Lower lobe of right lung (tissue), 2 donors: ENCODE measurements at regions not wholly inside any gene's neighbourhood (a gene's known extent, or its start where the extent isn't known, plus 50 kb on each side); places are given as distances from the start of the nearest gene placed in this dataset.

Source experiments
- ATAC-seq, 2 donors: fragments of 200-7000 bp; cut with Tn5 transposase; one replicate each; pipeline ENCODE4 v1.9.1; 2020 to 2022; ENCODE audit warnings: mild to moderate bottlenecking in 2 of 2, moderate library complexity in 2 of 2
- DNase-seq: peaks from one replicate; pipeline ENCODE4 v3.0.0-alpha.2; 2020
- H3K27ac ChIP-seq: fragments of 200-600 bp; one replicate; pipeline ENCODE4 v1.8.0; 2022
- H3K27me3 ChIP-seq: fragments of 200-600 bp; one replicate; pipeline ENCODE4 v1.8.0; 2022; ENCODE audit warnings: low read depth
- H3K36me3 ChIP-seq: fragments of 200-600 bp; one replicate; pipeline ENCODE4 v1.8.0; 2022; ENCODE audit warnings: mild to moderate bottlenecking
- H3K4me1 ChIP-seq: fragments of 200-600 bp; one replicate; pipeline ENCODE4 v1.8.0; 2022
- H3K4me3 ChIP-seq: fragments of 200-600 bp; one replicate; pipeline ENCODE4 v1.8.0; 2022; ENCODE audit warnings: mild to moderate bottlenecking
- H3K9me3 ChIP-seq: fragments of 200-600 bp; one replicate; pipeline ENCODE4 v1.8.0; 2022
- intact Hi-C: fragments of 100-400 bp; cut with DNase I; formaldehyde crosslinking; loops from one replicate; pipeline ENCODE4 v1.11.0; 2022
- TF ChIP-seq, protein P1 (sequence below): fragments of 200-600 bp; IDR thresholded peaks from one replicate; pipeline ENCODE4 v1.8.0; 2022; ENCODE audit warnings: antibody characterized with exemption, mild to moderate bottlenecking
- donor health status: DM: no; HTN: yes; CAD: no; lungs with severe emphysema.

DNA sequence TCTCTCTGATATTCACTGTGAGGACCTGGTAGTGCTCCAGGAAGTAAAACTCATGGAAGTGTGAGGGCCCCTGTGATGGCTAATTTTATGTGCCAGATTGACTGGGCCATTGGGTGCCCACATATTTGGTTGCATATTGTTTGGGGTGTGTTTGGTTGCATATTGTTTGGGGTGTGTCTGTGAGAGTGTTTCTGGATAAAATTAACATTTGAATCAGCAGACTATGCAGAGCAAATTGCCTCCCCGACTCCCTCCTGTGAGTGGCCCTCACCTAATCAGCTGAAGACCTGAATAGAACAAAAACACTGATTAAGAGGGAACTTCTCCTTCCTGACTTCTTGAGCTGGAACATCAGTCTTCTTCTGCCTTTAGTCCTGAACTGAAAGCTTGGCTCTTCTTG, 173.3 kb upstream of the LINC00305 start:
- H3K27me3 ChIP-seq: no peaks in the 10 kb centered on the region
- H3K27ac ChIP-seq: no peak overlapping the region
- intact Hi-C loops: no loop called here
- no peaks in the 10 kb centered on the region for H3K36me3 ChIP-seq
- DNase-seq (no peak), ATAC-seq (no peak)
- no peak overlapping the region for H3K4me3 ChIP-seq
- no peaks in the 10 kb centered on the region for H3K4me1 ChIP-seq
- H3K9me3 ChIP-seq: no peaks in the 10 kb centered on the region
- TF ChIP-seq, protein P1, sequence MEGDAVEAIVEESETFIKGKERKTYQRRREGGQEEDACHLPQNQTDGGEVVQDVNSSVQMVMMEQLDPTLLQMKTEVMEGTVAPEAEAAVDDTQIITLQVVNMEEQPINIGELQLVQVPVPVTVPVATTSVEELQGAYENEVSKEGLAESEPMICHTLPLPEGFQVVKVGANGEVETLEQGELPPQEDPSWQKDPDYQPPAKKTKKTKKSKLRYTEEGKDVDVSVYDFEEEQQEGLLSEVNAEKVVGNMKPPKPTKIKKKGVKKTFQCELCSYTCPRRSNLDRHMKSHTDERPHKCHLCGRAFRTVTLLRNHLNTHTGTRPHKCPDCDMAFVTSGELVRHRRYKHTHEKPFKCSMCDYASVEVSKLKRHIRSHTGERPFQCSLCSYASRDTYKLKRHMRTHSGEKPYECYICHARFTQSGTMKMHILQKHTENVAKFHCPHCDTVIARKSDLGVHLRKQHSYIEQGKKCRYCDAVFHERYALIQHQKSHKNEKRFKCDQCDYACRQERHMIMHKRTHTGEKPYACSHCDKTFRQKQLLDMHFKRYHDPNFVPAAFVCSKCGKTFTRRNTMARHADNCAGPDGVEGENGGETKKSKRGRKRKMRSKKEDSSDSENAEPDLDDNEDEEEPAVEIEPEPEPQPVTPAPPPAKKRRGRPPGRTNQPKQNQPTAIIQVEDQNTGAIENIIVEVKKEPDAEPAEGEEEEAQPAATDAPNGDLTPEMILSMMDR: no peak

DNA sequence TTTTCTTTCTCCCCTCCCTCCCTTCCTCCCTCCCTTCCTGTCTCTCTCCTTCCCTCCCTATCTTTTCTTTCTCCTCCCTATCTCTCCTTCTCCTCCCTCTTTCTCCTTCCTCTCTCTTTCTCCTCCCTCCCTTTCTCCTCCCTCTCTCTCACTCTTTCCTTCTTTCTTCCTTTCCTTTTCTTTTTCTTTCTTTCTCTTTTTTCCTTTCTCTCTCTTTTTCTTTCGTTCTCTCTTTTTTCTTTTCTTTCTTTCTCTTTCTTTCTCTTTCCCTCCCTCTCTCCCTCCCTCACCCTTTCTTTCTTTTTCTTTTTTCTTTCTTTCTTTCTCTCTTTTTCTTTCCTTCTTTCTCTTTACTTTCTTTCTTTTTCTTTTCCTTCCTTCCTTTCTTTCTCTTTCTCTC, 169.7 kb upstream of the LINC00305 start:
- H3K27me3 ChIP-seq: no peaks in the 10 kb centered on the region
- no peak for DNase-seq
- peaks cover 4% of the 10 kb centered on the region for H3K9me3 ChIP-seq
- no peak for ATAC-seq
- H3K36me3 ChIP-seq: no peaks in the 10 kb centered on the region
- TF ChIP-seq, protein P1: no peak
- H3K4me1 ChIP-seq: no peaks in the 10 kb centered on the region
- intact Hi-C loops: no loop called here
- H3K27ac ChIP-seq: no peak overlapping the region
- no peak overlapping the region for H3K4me3 ChIP-seq

DNA sequence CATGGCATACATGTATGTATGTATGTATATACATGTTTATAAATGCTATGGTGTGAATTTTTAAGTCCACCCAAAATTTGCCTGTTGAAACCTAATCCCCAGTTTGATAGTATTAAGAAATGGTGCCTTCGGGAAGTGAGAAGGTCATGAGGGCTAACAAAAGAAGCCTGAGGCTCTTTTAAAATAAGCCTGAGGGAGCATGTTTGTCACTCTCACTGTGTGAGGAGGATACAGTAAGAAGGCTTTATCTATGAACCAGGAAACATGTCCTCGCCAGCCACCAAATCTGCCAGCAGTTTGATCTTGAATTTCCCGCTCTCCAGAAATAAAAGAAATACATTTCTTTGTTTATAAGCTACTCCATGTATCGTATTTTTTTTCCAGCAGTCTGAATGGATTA, 163.0 kb upstream of the LINC00305 start:
- no peak for ATAC-seq
- TF ChIP-seq, protein P1: no peak
- Histone ChIP-seq H3K4me1 (no peaks in the 10 kb centered on the region), H3K9me3 (peaks cover 4% of the 10 kb centered on the region), H3K36me3 (no peaks in the 10 kb centered on the region), H3K4me3 (no peak overlapping the region), H3K27ac (no peak overlapping the region), H3K27me3 (no peaks in the 10 kb centered on the region)
- no peak for DNase-seq
- intact Hi-C loops: no loop called here

DNA sequence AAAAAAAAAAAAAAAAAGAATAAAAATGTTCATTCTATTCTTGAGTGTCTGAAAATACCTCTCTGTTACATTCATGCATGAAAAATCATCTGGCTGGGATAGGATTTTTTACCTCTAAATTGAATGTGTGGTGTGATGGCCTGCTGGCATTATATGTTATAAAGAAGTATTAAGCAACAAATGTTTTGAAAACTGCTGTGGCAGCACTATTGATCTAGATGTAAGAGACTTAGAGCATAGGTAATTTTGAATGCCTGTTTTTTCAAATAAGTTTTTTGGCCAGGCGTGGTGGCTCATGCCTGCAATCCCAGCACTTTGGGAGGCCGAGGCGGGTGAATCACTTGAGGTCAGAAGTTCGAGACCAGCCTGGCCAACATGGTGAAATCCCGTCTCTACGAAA, 147.0 kb upstream of the LINC00305 start:
- Histone ChIP-seq H3K9me3 (no peaks in the 10 kb centered on the region), H3K27me3 (no peaks in the 10 kb centered on the region), H3K27ac (no peak overlapping the region), H3K4me3 (no peak overlapping the region), H3K36me3 (no peaks in the 10 kb centered on the region), H3K4me1 (no peaks in the 10 kb centered on the region)
- no peak for DNase-seq
- no peak for ATAC-seq
- intact Hi-C loops: no loop called here
- TF ChIP-seq, protein P1: no peak

DNA sequence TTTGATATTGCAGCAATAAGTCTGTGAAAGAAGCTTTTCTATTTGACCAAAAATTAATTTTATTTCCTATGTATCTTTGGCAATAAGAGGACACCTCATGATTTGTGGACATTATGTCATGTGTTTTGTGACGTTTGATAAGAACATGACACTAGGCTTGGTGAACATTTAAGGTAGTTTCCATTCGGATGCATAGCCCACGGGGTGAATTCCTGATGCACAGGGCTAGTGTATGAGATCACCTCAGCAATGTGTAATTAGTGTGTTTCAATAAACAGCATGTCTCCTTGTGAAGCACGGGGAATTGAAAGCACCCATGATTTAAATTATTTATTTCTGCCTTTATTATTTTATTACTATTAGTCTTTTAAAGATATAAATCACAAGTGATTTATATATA, 146.1 kb upstream of the LINC00305 start:
- no peaks in the 10 kb centered on the region for H3K4me1 ChIP-seq
- no peak overlapping the region for H3K4me3 ChIP-seq
- TF ChIP-seq, protein P1: no peak
- intact Hi-C loops: no loop called here
- H3K36me3 ChIP-seq: no peaks in the 10 kb centered on the region
- H3K9me3 ChIP-seq: no peaks in the 10 kb centered on the region
- DNase-seq (no peak), ATAC-seq (no peak)
- no peak overlapping the region for H3K27ac ChIP-seq
- no peaks in the 10 kb centered on the region for H3K27me3 ChIP-seq

DNA sequence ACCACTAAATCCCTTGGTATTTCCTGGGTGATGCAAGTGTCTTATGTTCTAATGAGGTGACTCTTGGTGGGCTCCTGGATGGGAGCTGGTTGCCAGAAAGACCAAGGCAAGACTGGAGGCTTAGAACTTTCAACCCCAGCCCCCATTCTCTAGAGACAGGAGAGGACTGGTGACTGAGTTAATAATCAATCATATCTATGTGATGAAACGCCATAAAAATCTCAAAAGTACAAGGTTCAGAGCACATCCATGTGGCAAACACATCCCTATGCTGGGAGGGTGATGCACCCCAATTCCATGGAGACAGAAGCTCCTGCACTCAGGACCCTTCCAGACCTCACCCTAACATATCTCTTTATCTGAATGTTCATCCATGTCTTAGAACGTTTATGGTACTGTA, 139.5 kb upstream of the LINC00305 start:
- Histone ChIP-seq H3K27me3 (no peaks in the 10 kb centered on the region), H3K9me3 (peaks cover 3% of the 10 kb centered on the region), H3K4me3 (no peak overlapping the region), H3K4me1 (no peaks in the 10 kb centered on the region), H3K27ac (no peak overlapping the region), H3K36me3 (no peaks in the 10 kb centered on the region)
- intact Hi-C loops: no loop called here
- ATAC-seq (no peak), DNase-seq (no peak)
- TF ChIP-seq, protein P1: no peak
